ENCODE measurements at regions not wholly inside any gene's neighbourhood (a gene's known extent, or its start where the extent isn't known, plus 50 kb on each side); places are given as distances from the start of the nearest gene placed in this dataset.

DNA sequence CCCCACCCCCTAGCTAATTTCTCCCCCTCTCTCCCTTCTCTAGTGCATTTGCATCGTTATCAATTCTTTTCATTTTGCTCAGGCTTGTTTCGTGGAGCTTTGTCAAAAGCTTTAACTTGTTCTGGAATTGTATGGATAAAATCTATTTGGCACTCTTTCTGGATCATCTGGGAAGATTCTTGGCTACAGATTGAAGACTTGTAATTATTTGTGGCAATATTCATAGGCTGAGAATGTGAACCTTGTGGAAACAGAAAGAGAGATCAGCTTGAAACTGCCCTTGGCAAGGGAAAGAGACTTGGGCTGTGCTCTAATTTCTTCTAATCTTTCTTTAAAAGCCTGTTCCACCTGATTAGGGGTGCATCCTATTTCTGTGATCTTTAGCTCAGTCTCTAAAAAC is 340.6 kb upstream of the DAB2 start:
- H3K27me3 Mint-ChIP-seq = peaks cover 6 to 20% of the 10 kb centered on the region in 2 donors
- H3K27ac Mint-ChIP-seq = no peak overlapping the region
- Histone ChIP-seq H3K4me1 (ENCODE audit: insufficient read depth, low read length) (no peaks in the 10 kb centered on the region), H3K27me3 (ENCODE audit: insufficient read depth, low read length) (peaks cover 3% of the 10 kb centered on the region), H3K4me3 (ENCODE audit: low read length in 2 of 2) (no peak overlapping the region), H3K27ac (ENCODE audit: low read depth, low read length) (no peak overlapping the region), H3K36me3 (ENCODE audit: insufficient read depth, low read length) (no peaks in the 10 kb centered on the region), H3K9me3 (ENCODE audit: control insufficient read depth in 1 of 2, low read length in 2 of 2) (no peaks in the 10 kb centered on the region)
- DNase-seq = no peak
- peaks cover 0 to 7% (median 0%) of the 10 kb centered on the region in 8 donors for H3K9me3 Mint-ChIP-seq
- CTCF ChIA-PET (ENCODE audit: partially characterized antibody) = no interaction called here
- POLR2A ChIA-PET (ENCODE audit: partially characterized antibody) = no interaction called here
- no peaks in the 10 kb centered on the region for H3K4me1 Mint-ChIP-seq
- intact Hi-C loops (cut with micrococcal nuclease) = no loop called here
- H3K36me3 Mint-ChIP-seq = no peaks in the 10 kb centered on the region
- no peak overlapping the region for H3K4me3 Mint-ChIP-seq

DNA sequence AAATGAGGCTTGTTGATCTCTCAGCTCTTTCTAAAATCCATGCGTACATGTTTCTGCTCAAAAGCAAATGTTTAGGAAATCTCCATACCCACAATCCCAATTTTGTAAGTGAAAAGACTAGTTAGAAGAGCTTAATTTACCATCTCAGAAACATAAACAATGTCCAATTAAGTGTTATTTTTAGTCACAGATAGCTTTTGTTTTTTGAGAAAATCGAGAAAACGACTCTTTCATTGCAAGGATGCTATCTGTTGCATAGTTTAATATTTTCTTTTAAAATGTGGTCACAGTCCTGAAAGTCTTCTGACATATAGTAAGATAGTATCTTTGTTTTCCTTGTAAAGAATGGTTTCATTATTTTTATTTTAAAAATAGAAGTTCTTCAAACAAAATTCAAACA is 338.0 kb upstream of the DAB2 start:
- Histone ChIP-seq H3K4me3 (ENCODE audit: low read length in 2 of 2) (no peak overlapping the region), H3K4me1 (ENCODE audit: insufficient read depth, low read length) (no peaks in the 10 kb centered on the region), H3K9me3 (ENCODE audit: control insufficient read depth in 1 of 2, low read length in 2 of 2) (no peaks in the 10 kb centered on the region), H3K36me3 (ENCODE audit: insufficient read depth, low read length) (no peaks in the 10 kb centered on the region), H3K27me3 (ENCODE audit: insufficient read depth, low read length) (no peaks in the 10 kb centered on the region), H3K27ac (ENCODE audit: low read depth, low read length) (no peak overlapping the region)
- Mint-ChIP-seq H3K4me1 (no peaks in the 10 kb centered on the region), H3K4me3 (no peak overlapping the region), H3K27me3 (peaks cover 6 to 15% of the 10 kb centered on the region in 2 donors), H3K9me3 (peaks cover 0 to 6% (median 0%) of the 10 kb centered on the region in 8 donors), H3K36me3 (no peaks in the 10 kb centered on the region), H3K27ac (no peak overlapping the region)
- intact Hi-C loops (cut with micrococcal nuclease) = no loop called here
- CTCF ChIA-PET (ENCODE audit: partially characterized antibody) = no interaction called here
- POLR2A ChIA-PET (ENCODE audit: partially characterized antibody) = no interaction called here
- DNase-seq = no peak

DNA sequence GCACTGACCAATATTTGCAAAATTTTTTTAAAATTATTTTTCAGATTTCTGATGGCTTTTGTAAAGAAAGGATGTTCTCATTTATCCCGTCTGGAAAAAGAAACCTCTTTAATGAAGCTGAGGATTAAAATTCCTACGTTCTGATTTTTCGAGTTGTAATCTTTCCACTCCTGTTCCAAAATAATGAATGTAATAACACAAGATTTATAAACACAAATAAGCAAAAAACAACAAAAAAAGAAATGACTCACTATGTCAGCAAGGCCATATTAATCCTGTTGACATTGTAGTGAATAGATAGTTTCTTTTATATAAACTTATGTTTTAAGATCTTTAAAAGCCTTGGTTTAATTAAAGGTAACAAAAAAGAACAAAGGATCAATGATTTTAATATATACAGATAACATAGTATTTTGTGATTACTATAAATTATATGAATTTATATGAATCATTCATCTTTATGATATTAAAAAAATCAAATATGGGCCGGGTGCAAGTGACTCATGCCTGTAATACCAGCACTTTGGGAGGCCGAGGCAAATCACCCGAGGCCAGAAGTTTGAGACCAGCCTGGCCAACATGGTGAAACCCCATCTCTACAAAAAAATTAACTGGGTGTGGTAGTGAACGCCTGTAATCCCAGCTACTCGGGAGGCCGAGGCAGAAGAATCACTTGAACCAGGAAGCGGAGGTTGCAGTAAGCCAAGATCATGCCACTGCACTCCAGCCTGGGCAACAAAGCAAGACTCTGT is 336.6 kb upstream of the DAB2 start:
- H3K4me3 ChIP-seq (ENCODE audit: low read length in 2 of 2) = no peak overlapping the region
- no peaks in the 10 kb centered on the region for H3K27me3 ChIP-seq (ENCODE audit: insufficient read depth, low read length)
- no peaks in the 10 kb centered on the region for H3K36me3 Mint-ChIP-seq
- ChIA-PET CTCF (ENCODE audit: partially characterized antibody) (no interaction called here), POLR2A (ENCODE audit: partially characterized antibody) (no interaction called here)
- no peak overlapping the region for H3K27ac ChIP-seq (ENCODE audit: low read depth, low read length)
- H3K36me3 ChIP-seq (ENCODE audit: insufficient read depth, low read length) = no peaks in the 10 kb centered on the region
- H3K4me1 ChIP-seq (ENCODE audit: insufficient read depth, low read length) = no peaks in the 10 kb centered on the region
- H3K9me3 Mint-ChIP-seq = peaks cover 0 to 2% (median 0%) of the 10 kb centered on the region in 8 donors
- H3K27me3 Mint-ChIP-seq = peaks cover 1 to 8% of the 10 kb centered on the region in 2 donors
- no peaks in the 10 kb centered on the region for H3K4me1 Mint-ChIP-seq
- H3K9me3 ChIP-seq (ENCODE audit: control insufficient read depth in 1 of 2, low read length in 2 of 2) = no peaks in the 10 kb centered on the region
- no peak for DNase-seq
- intact Hi-C loops (cut with micrococcal nuclease) = no loop called here
- H3K27ac Mint-ChIP-seq = no peak overlapping the region
- no peak overlapping the region for H3K4me3 Mint-ChIP-seq

DNA sequence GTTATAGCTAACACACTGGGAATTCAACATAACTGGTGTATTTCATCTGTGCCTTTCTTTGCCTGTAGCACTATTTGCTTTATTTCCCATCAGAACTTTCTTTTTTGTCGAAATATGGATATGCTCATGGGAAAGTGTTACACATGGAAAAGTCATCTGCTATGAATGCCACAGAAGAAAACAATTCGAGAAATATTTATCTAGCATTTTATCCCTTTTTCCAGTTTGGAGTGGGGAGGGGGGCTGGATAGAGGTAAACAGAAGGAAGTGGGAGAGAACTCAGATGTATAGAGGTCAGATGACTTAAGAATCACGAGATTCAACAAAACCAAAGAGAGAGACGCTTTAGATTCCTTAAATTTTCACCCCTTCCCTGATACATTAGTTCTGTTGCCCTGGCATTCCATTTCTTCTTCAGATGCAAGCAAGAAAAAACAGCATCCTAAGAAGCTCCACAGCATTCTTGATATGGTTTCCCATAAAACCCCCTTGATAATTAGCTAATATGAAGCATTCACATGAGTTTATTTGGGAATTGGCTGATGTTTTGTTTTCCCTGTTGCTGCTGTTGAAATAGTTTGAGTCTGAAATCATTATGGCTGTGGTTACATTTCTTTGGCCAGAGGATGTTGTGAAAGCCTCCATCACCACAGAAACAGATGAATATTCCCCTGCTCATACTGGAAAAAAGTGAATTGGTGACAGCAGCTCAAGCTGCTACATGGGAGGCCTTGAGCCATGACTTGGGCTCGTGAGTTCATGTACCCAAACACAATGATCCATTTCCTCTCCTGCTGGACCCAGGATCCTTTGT is 335.8 kb upstream of the DAB2 start:
- no peak overlapping the region for H3K27ac Mint-ChIP-seq
- Histone ChIP-seq H3K36me3 (ENCODE audit: insufficient read depth, low read length) (no peaks in the 10 kb centered on the region), H3K4me3 (ENCODE audit: low read length in 2 of 2) (no peak overlapping the region), H3K27me3 (ENCODE audit: insufficient read depth, low read length) (no peaks in the 10 kb centered on the region), H3K27ac (ENCODE audit: low read depth, low read length) (no peak overlapping the region), H3K4me1 (ENCODE audit: insufficient read depth, low read length) (no peaks in the 10 kb centered on the region), H3K9me3 (ENCODE audit: control insufficient read depth in 1 of 2, low read length in 2 of 2) (no peaks in the 10 kb centered on the region)
- no peak overlapping the region for H3K4me3 Mint-ChIP-seq
- no peak for DNase-seq
- peaks cover 0 to 2% (median 0%) of the 10 kb centered on the region in 8 donors for H3K9me3 Mint-ChIP-seq
- peaks cover 1 to 6% of the 10 kb centered on the region in 2 donors for H3K27me3 Mint-ChIP-seq
- ChIA-PET POLR2A (ENCODE audit: partially characterized antibody) (no interaction called here), CTCF (ENCODE audit: partially characterized antibody) (no interaction called here)
- H3K4me1 Mint-ChIP-seq = no peaks in the 10 kb centered on the region
- no peaks in the 10 kb centered on the region for H3K36me3 Mint-ChIP-seq
- intact Hi-C loops (cut with micrococcal nuclease) = no loop called here

DNA sequence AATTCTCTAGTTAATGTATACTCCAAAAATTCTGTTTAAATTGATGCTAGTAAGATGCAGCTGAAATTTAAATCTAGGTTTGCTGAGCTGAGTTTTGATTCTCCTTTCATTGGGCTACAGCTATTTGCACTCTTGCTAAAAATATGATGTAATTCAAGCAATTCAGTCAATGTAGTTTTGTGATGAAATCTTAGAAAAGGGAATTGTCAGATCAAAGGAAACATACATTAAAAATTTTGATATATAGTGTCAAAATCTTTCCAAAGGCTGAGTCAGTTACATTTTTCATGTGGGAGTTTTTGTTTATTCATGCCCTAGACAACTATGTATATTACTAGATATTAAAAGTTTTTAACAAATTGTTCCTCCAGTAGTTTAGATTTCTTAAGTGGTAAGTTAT is 334.9 kb upstream of the DAB2 start:
- Mint-ChIP-seq H3K27me3 (peaks cover 2 to 3% of the 10 kb centered on the region in 2 donors), H3K9me3 (no peaks in the 10 kb centered on the region), H3K27ac (no peak overlapping the region), H3K36me3 (no peaks in the 10 kb centered on the region), H3K4me1 (no peaks in the 10 kb centered on the region), H3K4me3 (no peak overlapping the region)
- H3K36me3 ChIP-seq (ENCODE audit: insufficient read depth, low read length) = no peaks in the 10 kb centered on the region
- H3K4me3 ChIP-seq (ENCODE audit: low read length in 2 of 2) = no peak overlapping the region
- no peaks in the 10 kb centered on the region for H3K9me3 ChIP-seq (ENCODE audit: control insufficient read depth in 1 of 2, low read length in 2 of 2)
- ChIA-PET POLR2A (ENCODE audit: partially characterized antibody) (no interaction called here), CTCF (ENCODE audit: partially characterized antibody) (no interaction called here)
- H3K27ac ChIP-seq (ENCODE audit: low read depth, low read length) = no peak overlapping the region
- no peaks in the 10 kb centered on the region for H3K4me1 ChIP-seq (ENCODE audit: insufficient read depth, low read length)
- DNase-seq = no peak
- no peaks in the 10 kb centered on the region for H3K27me3 ChIP-seq (ENCODE audit: insufficient read depth, low read length)
- intact Hi-C loops (cut with micrococcal nuclease) = no loop called here

DNA sequence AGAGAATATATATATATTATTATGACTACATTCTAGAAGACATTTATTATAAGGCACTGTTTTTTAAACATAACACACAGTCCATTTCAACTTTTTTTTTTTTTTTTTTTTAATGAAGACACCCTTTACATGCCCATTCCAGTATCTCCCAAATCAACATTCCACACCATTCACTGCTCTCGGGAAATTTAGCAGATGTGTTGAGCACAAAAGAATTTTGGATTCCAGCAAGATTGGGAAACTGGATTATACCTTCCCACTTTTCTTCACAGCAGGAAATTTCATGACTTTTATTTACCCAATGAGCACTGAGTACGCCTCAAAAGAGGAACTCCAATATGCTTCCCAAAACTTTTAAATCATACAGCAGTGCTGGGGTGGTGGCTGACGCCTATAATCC is 333.6 kb upstream of the DAB2 start:
- H3K4me1 ChIP-seq (ENCODE audit: insufficient read depth, low read length) = no peaks in the 10 kb centered on the region
- no peak overlapping the region for H3K27ac ChIP-seq (ENCODE audit: low read depth, low read length)
- Mint-ChIP-seq H3K27ac (no peak overlapping the region), H3K27me3 (peaks cover 3 to 6% of the 10 kb centered on the region in 2 donors), H3K9me3 (peaks cover 0 to 5% (median 0%) of the 10 kb centered on the region in 8 donors), H3K36me3 (no peaks in the 10 kb centered on the region), H3K4me1 (no peaks in the 10 kb centered on the region), H3K4me3 (no peak overlapping the region)
- intact Hi-C loops (cut with micrococcal nuclease) = no loop called here
- ChIA-PET POLR2A (ENCODE audit: partially characterized antibody) (no interaction called here), CTCF (ENCODE audit: partially characterized antibody) (no interaction called here)
- no peaks in the 10 kb centered on the region for H3K36me3 ChIP-seq (ENCODE audit: insufficient read depth, low read length)
- H3K9me3 ChIP-seq (ENCODE audit: control insufficient read depth in 1 of 2, low read length in 2 of 2) = no peaks in the 10 kb centered on the region
- DNase-seq = no peak
- no peak overlapping the region for H3K4me3 ChIP-seq (ENCODE audit: low read length in 2 of 2)
- no peaks in the 10 kb centered on the region for H3K27me3 ChIP-seq (ENCODE audit: insufficient read depth, low read length)

DNA sequence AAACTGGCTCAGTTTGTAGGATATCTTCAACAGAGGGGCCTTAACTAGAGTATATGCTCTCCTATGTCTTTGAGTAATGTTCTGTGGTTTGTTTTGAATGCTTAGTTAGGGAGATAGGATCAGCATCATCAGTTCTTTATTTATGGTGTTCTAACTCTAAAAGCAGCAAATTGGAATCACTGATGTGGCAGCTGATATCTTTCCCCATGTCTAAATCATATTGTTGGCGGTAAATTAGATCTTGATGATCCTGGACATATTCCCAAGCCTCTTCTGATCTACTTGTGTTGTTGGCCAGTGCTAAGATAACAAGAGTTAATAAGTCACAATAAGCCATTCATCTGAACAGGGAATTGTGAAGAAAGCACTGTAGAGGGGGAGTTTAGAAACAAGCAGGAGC is 332.4 kb upstream of the DAB2 start:
- intact Hi-C loops (cut with micrococcal nuclease) = no loop called here
- Histone ChIP-seq H3K27me3 (ENCODE audit: insufficient read depth, low read length) (no peaks in the 10 kb centered on the region), H3K9me3 (ENCODE audit: control insufficient read depth in 1 of 2, low read length in 2 of 2) (no peaks in the 10 kb centered on the region), H3K4me1 (ENCODE audit: insufficient read depth, low read length) (no peaks in the 10 kb centered on the region), H3K4me3 (ENCODE audit: low read length in 2 of 2) (no peak overlapping the region), H3K36me3 (ENCODE audit: insufficient read depth, low read length) (no peaks in the 10 kb centered on the region), H3K27ac (ENCODE audit: low read depth, low read length) (no peak overlapping the region)
- Mint-ChIP-seq H3K9me3 (peaks cover 0 to 9% (median 3%) of the 10 kb centered on the region in 8 donors), H3K36me3 (no peaks in the 10 kb centered on the region), H3K27me3 (peaks cover 3 to 8% of the 10 kb centered on the region in 2 donors), H3K4me1 (no peaks in the 10 kb centered on the region), H3K4me3 (no peak overlapping the region), H3K27ac (no peak overlapping the region)
- no peak for DNase-seq
- ChIA-PET CTCF (ENCODE audit: partially characterized antibody) (no interaction called here), POLR2A (ENCODE audit: partially characterized antibody) (no interaction called here)
